ENCODE measurements at regions not wholly inside any gene's neighbourhood (a gene's known extent, or its start where the extent isn't known, plus 50 kb on each side); places are given as distances from the start of the nearest gene placed in this dataset.

- CTCF ChIA-PET, result interaction anchor here (0.7 kb wide), 1 partner anchor 56 kb away, joined by 3 read pairs; no protein-coding TSS in a partner anchor
- no peak overlapping the region for H3K27ac ChIP-seq (ENCODE audit: extremely low read depth, low read depth, low read length)
- POLR2A ChIA-PET, result no interaction called here
- H3K4me1 ChIP-seq (ENCODE audit: control insufficient read depth, insufficient read depth, low read length), result no peaks in the 10 kb centered on the region
- TF ChIP-seq ZNF707 (tag by site-specific recombination; IDR thresholded peaks at IDR 0.05), result no peak
- TF ChIP-seq ZNF292 (tag by site-specific recombination; IDR thresholded peaks at IDR 0.05; ENCODE audit: borderline replicate concordance, low read depth), result no peak
- TF ChIP-seq ZNF645 (tag by site-specific recombination; IDR thresholded peaks at IDR 0.05), result no peak
- TF ChIP-seq ZNF473 (tag by site-specific recombination; IDR thresholded peaks at IDR 0.05), result no peak
- no peak for TF ChIP-seq PRDM2 (tag by site-specific recombination; IDR thresholded peaks at IDR 0.05; ENCODE audit: borderline replicate concordance)
- no peak for TF ChIP-seq ZFP37 (tag by site-specific recombination; IDR thresholded peaks at IDR 0.05)
- TF ChIP-seq ZNF248 (tag by site-specific recombination; IDR thresholded peaks at IDR 0.05), result no peak
- no peak for TF ChIP-seq YY1 (tag by site-specific recombination; IDR thresholded peaks at IDR 0.05)
- no peak for TF ChIP-seq ZNF404 (tag by site-specific recombination; IDR thresholded peaks at IDR 0.05)
- TF ChIP-seq HOXD13 (CRISPR knock-in tag; IDR thresholded peaks at IDR 0.05; ENCODE audit: borderline replicate concordance), result no peak
- TF ChIP-seq ZNF529 (tag by site-specific recombination; IDR thresholded peaks at IDR 0.05; ENCODE audit: insufficient replicate concordance), result no peak
- TF ChIP-seq ZNF394 (tag by site-specific recombination; IDR thresholded peaks at IDR 0.05; ENCODE audit: borderline replicate concordance), result no peak
- no peak for TF ChIP-seq KLF8 (tag by site-specific recombination; IDR thresholded peaks at IDR 0.05)
- TF ChIP-seq ZSCAN30 (tag by site-specific recombination; IDR thresholded peaks at IDR 0.05), result no peak
- no peak for TF ChIP-seq KLF7 (tag by site-specific recombination; IDR thresholded peaks at IDR 0.05; ENCODE audit: borderline replicate concordance)
- no peak for TF ChIP-seq GLIS2 (tag by site-specific recombination; IDR thresholded peaks at IDR 0.05)
- no peak for TF ChIP-seq MYNN (tag by site-specific recombination; IDR thresholded peaks at IDR 0.05; ENCODE audit: borderline replicate concordance)
- TF ChIP-seq ZNF155 (tag by site-specific recombination; IDR thresholded peaks at IDR 0.05), result no peak
- no peak for TF ChIP-seq ZNF596 (tag by site-specific recombination; IDR thresholded peaks at IDR 0.05)
- no peaks in the 10 kb centered on the region for H3K36me3 ChIP-seq (ENCODE audit: control insufficient read depth in 2 of 2, insufficient read depth in 1 of 2, low read length in 2 of 2)
- no peak overlapping the region for H3K4me3 ChIP-seq (ENCODE audit: low read depth, low read length)
- H3K9me3 ChIP-seq (ENCODE audit: control insufficient read depth, insufficient read depth, low read depth, low read length), result no peaks in the 10 kb centered on the region
Observed at GRCh38 chr12:43621262-43621661, 69.3 kb upstream of the ADAMTS20 start.

GRCh38 chr12:43602738-43603137 lies 50.7 kb upstream of the ADAMTS20 start:
- no peak overlapping the region for H3K27ac ChIP-seq (ENCODE audit: extremely low read depth, low read depth, low read length)
- H3K36me3 ChIP-seq (ENCODE audit: control insufficient read depth in 2 of 2, insufficient read depth in 1 of 2, low read length in 2 of 2), result no peaks in the 10 kb centered on the region
- POLR2A ChIA-PET, result no interaction called here
- no peaks in the 10 kb centered on the region for H3K9me3 ChIP-seq (ENCODE audit: control insufficient read depth, insufficient read depth, low read depth, low read length)
- CTCF ChIA-PET, result interaction anchor here (0.6 kb wide), 1 partner anchor 116 kb away, joined by 4 read pairs; no protein-coding TSS in a partner anchor
- H3K4me1 ChIP-seq (ENCODE audit: control insufficient read depth, insufficient read depth, low read length), result no peaks in the 10 kb centered on the region
- no peak overlapping the region for H3K4me3 ChIP-seq (ENCODE audit: low read depth, low read length)
- no peak for TF ChIP-seq PRDM2 (tag by site-specific recombination; IDR thresholded peaks at IDR 0.05; ENCODE audit: borderline replicate concordance)
- no peak for TF ChIP-seq ZNF596 (tag by site-specific recombination; IDR thresholded peaks at IDR 0.05)
- TF ChIP-seq ZNF175 (tag by site-specific recombination; IDR thresholded peaks at IDR 0.05), result no peak
- TF ChIP-seq SCRT1 (tag by site-specific recombination; IDR thresholded peaks at IDR 0.05; ENCODE audit: borderline replicate concordance), result no peak
